Astrocyte (in vitro differentiated cells and primary cell): ENCODE measurements at regions not wholly inside any gene's neighbourhood (a gene's known extent, or its start where the extent isn't known, plus 50 kb on each side); places are given as distances from the start of the nearest gene placed in this dataset.

Source experiments
- DNase-seq: peaks from one replicate; pipeline ENCODE4 v3.0.0-alpha.2; 2010; ENCODE audit warnings: low read depth
- FAIRE-seq: peaks from 2 replicates; lab custom pipeline; 2011; peaks lifted over from hg19 to GRCh38; lab: Jason Lieb, UNC
- H2AFZ ChIP-seq: 2 replicates; pipeline ENCODE4 v1.6.0; 2012; ENCODE audit warnings: low read depth, low read length, inconsistent platforms
- H3K27ac ChIP-seq: 2 replicates; pipeline ENCODE4 v1.5.1; 2011; ENCODE audit warnings: low read depth, low read length, inconsistent platforms
- H3K27me3 ChIP-seq: 2 replicates; pipeline ENCODE4 v1.6.0; 2011; ENCODE audit warnings: low read length, inconsistent platforms; ENCODE audit not compliant: insufficient read depth
- H3K36me3 ChIP-seq: 2 replicates; pipeline ENCODE4 v1.5.1; 2011; ENCODE audit warnings: low read length, inconsistent platforms; ENCODE audit not compliant: insufficient read depth
- H3K4me1 ChIP-seq: 2 replicates; pipeline ENCODE4 v1.5.1; 2011; ENCODE audit warnings: low read length, inconsistent platforms; ENCODE audit not compliant: insufficient read depth
- H3K4me2 ChIP-seq: 2 replicates; pipeline ENCODE4 v1.6.0; 2012; ENCODE audit warnings: low read length, inconsistent platforms
- H3K4me3 ChIP-seq: 2 replicates; pipeline ENCODE4 v1.5.1; 2011; ENCODE audit warnings: low read depth, mild to moderate bottlenecking, low read length, inconsistent platforms; ENCODE audit not compliant: insufficient read depth
- H3K79me2 ChIP-seq: 2 replicates; pipeline ENCODE4 v1.6.0; 2012; ENCODE audit warnings: mild to moderate bottlenecking, low read length, inconsistent platforms; ENCODE audit not compliant: insufficient read depth
- H3K9ac ChIP-seq: 2 replicates; pipeline ENCODE4 v1.6.0; 2012; ENCODE audit warnings: mild to moderate bottlenecking, low read length, inconsistent platforms
- H3K9me3 ChIP-seq: 2 replicates; pipeline ENCODE4 v1.5.1; 2012; ENCODE audit warnings: low read depth, mild to moderate bottlenecking, low read length, inconsistent platforms; ENCODE audit not compliant: insufficient read depth
- H4K20me1 ChIP-seq: 2 replicates; pipeline ENCODE4 v1.6.0; 2012; ENCODE audit warnings: low read length, inconsistent platforms; ENCODE audit not compliant: insufficient read depth
- H3K27ac Mint-ChIP-seq: one replicate; pipeline ENCODE4 v1.8.0; 2021; ENCODE audit warnings: mild to moderate bottlenecking, mixed read lengths; ENCODE audit not compliant: unreplicated experiment
- H3K27me3 Mint-ChIP-seq: one replicate; pipeline ENCODE4 v1.8.0; 2021; ENCODE audit warnings: low read depth, mixed read lengths; ENCODE audit not compliant: unreplicated experiment
- H3K36me3 Mint-ChIP-seq: one replicate; pipeline ENCODE4 v1.8.0; 2021; ENCODE audit warnings: low read depth, mixed read lengths; ENCODE audit not compliant: unreplicated experiment
- H3K4me1 Mint-ChIP-seq: one replicate; pipeline ENCODE4 v1.8.0; 2021; ENCODE audit warnings: low read depth, mixed read lengths; ENCODE audit not compliant: unreplicated experiment
- H3K4me3 Mint-ChIP-seq: one replicate; pipeline ENCODE4 v1.8.0; 2021; ENCODE audit warnings: mild to moderate bottlenecking, moderate library complexity, mixed read lengths; ENCODE audit not compliant: unreplicated experiment
- H3K9me3 Mint-ChIP-seq: one replicate; pipeline ENCODE4 v1.8.0; 2021; ENCODE audit warnings: mild to moderate bottlenecking, mixed read lengths; ENCODE audit not compliant: unreplicated experiment
- CTCF ChIP-seq: IDR thresholded peaks from 2 replicates; pipeline ENCODE4 v1.5.1; 2011; ENCODE audit warnings: low read depth, mild to moderate bottlenecking, inconsistent platforms, low read length, moderate library complexity; ENCODE audit not compliant: insufficient read depth
- EZH2 ChIP-seq: IDR thresholded peaks from 2 replicates; pipeline ENCODE4 v1.6.1; 2012; ENCODE audit warnings: mild to moderate bottlenecking, low read length, inconsistent platforms; ENCODE audit not compliant: insufficient read depth

GRCh38 chrX:122788216-122788615, 395.9 kb upstream of the GRIA3 start:
- no peaks in the 10 kb centered on the region for H3K79me2 ChIP-seq
- H3K27me3 ChIP-seq = no peaks in the 10 kb centered on the region
- Mint-ChIP-seq H3K9me3 (no peaks in the 10 kb centered on the region), H3K36me3 (no peaks in the 10 kb centered on the region), H3K4me3 (no peak overlapping the region), H3K27me3 (no peaks in the 10 kb centered on the region), H3K27ac (no peak overlapping the region), H3K4me1 (no peaks in the 10 kb centered on the region)
- no peak for FAIRE-seq
- no peaks in the 10 kb centered on the region for H4K20me1 ChIP-seq
- H3K4me1 ChIP-seq = no peaks in the 10 kb centered on the region
- H3K4me2 ChIP-seq = no peak overlapping the region
- no peak for TF ChIP-seq EZH2
- TF ChIP-seq CTCF = no peak
- no peaks in the 10 kb centered on the region for H3K36me3 ChIP-seq
- H3K4me3 ChIP-seq = no peak overlapping the region
- H2AFZ ChIP-seq = no peak overlapping the region
- no peak overlapping the region for H3K27ac ChIP-seq
- no peak overlapping the region for H3K9ac ChIP-seq
- no peak for DNase-seq
- no peaks in the 10 kb centered on the region for H3K9me3 ChIP-seq

- TF ChIP-seq EZH2 (no peak), CTCF (no peak)
- peak; percentile 74 for FAIRE-seq
- H3K27me3 ChIP-seq = no peaks in the 10 kb centered on the region
- H3K4me2 ChIP-seq = no peak overlapping the region
- no peak overlapping the region for H2AFZ ChIP-seq
- no peak overlapping the region for H3K4me3 ChIP-seq
- H3K27me3 Mint-ChIP-seq = no peaks in the 10 kb centered on the region
- no peaks in the 10 kb centered on the region for H4K20me1 ChIP-seq
- H3K79me2 ChIP-seq = no peaks in the 10 kb centered on the region
- H3K9me3 Mint-ChIP-seq = no peaks in the 10 kb centered on the region
- no peak overlapping the region for H3K27ac Mint-ChIP-seq
- H3K4me1 ChIP-seq = no peaks in the 10 kb centered on the region
- no peak overlapping the region for H3K27ac ChIP-seq
- no peaks in the 10 kb centered on the region for H3K36me3 Mint-ChIP-seq
- no peak overlapping the region for H3K9ac ChIP-seq
- no peak overlapping the region for H3K4me3 Mint-ChIP-seq
- DNase-seq = no peak
- no peaks in the 10 kb centered on the region for H3K9me3 ChIP-seq
- no peaks in the 10 kb centered on the region for H3K36me3 ChIP-seq
- H3K4me1 Mint-ChIP-seq = no peaks in the 10 kb centered on the region
Observed at GRCh38 chrX:122790376-122791095, 393.5 kb upstream of the GRIA3 start.

GRCh38 chrX:122813876-122814275, 370.2 kb upstream of the GRIA3 start:
- H3K4me2 ChIP-seq = no peak overlapping the region
- Mint-ChIP-seq H3K36me3 (no peaks in the 10 kb centered on the region), H3K9me3 (peaks cover 2% of the 10 kb centered on the region)

More at GRCh38 chrX:122813876-122814275, 370.2 kb upstream of the GRIA3 start:
- H3K27me3 Mint-ChIP-seq = no peaks in the 10 kb centered on the region
- no peaks in the 10 kb centered on the region for H3K9me3 ChIP-seq
- FAIRE-seq (no peak), DNase-seq (no peak)
- no peaks in the 10 kb centered on the region for H4K20me1 ChIP-seq
- H3K27me3 ChIP-seq = no peaks in the 10 kb centered on the region
- no peak overlapping the region for H3K27ac ChIP-seq
- no peak overlapping the region for H3K4me3 ChIP-seq
- H3K4me1 ChIP-seq = no peaks in the 10 kb centered on the region
- TF ChIP-seq CTCF (no peak), EZH2 (no peak)
- no peak overlapping the region for H3K4me3 Mint-ChIP-seq
- no peak overlapping the region for H3K9ac ChIP-seq
- no peaks in the 10 kb centered on the region for H3K79me2 ChIP-seq
- H3K27ac Mint-ChIP-seq = no peak overlapping the region
- no peaks in the 10 kb centered on the region for H3K36me3 ChIP-seq
- no peaks in the 10 kb centered on the region for H3K4me1 Mint-ChIP-seq
- no peak overlapping the region for H2AFZ ChIP-seq
